HCT116 (cell line): ENCODE measurements at regions not wholly inside any gene's neighbourhood (a gene's known extent, or its start where the extent isn't known, plus 50 kb on each side); places are given as distances from the start of the nearest gene placed in this dataset.

Experiments
- ATAC-seq: fragments of 200-7000 bp; cut with Tn5 transposase; 2 replicates; pipeline ENCODE4 v1.9.1; 2020; ENCODE audit warnings: mild to moderate bottlenecking, moderate library complexity
- BruUV-seq: library from RNA; stranded (reverse); fragments of 400-500 nt; replicated peaks from 2 replicates; lab custom pipeline; 2021; lab: Mats Ljungman, UMichigan
- CTCF ChIA-PET: fragments of 300-600 bp; sonication (Branson Sonifier 250); formaldehyde crosslinking; loops from one replicate; lab custom pipeline; 2021; ENCODE audit warnings: antibody characterized with exemption; lab: Charles Lee
- POLR2A ChIA-PET: fragments of 300-600, 350-600 bp; sonication (Branson Sonifier 250); formaldehyde crosslinking; loops from one replicate; lab custom pipeline; 2021; ENCODE audit warnings: antibody characterized with exemption; lab: Charles Lee
- RAD21 ChIA-PET, 2 experiments: fragments of 300-600 bp; sonication (Branson Sonifier 250); formaldehyde crosslinking; loops; one replicate each; lab custom pipeline; 2023; ENCODE audit warnings: low total read pairs in 2 of 2; ENCODE audit not compliant: uncharacterized antibody in 2 of 2, unreplicated experiment in 2 of 2, low non-redundant PET in 1 of 2; lab: Charles Lee
- DNase-seq: peaks from one replicate; pipeline ENCODE4 v3.0.0-alpha.2; 2010; ENCODE audit warnings: low read depth, low spot score
- H2AFZ ChIP-seq: fragments of 200-600 bp; shearing (Covaris generic), sonication (generic); 2 replicates; pipeline ENCODE4 v1.6.1; 2017; ENCODE audit warnings: low read depth, mixed run types, mixed read lengths, antibody characterized with exemption, low read length; ENCODE audit not compliant: poor library complexity, severe bottlenecking
- H3K27ac ChIP-seq: 2 replicates; pipeline ENCODE4 v1.5.1; 2012; ENCODE audit warnings: low read depth, low read length
- H3K27me3 ChIP-seq: fragments of 200-600 bp; sonication (generic); 2 replicates; pipeline ENCODE4 v1.6.1; 2016; ENCODE audit warnings: mixed run types, low read length, mixed read lengths; ENCODE audit not compliant: insufficient read depth
- H3K36me3 ChIP-seq, 2 experiments: fragments of 200-500 bp in 1 of 2; fragments of 200-600 bp in 1 of 2; sonication (Bioruptor generic) in 1 of 2; sonication (generic) in 1 of 2; 2 replicates each; pipeline versions ENCODE4 v1.5.1 to v1.6.1; 2014 to 2016; ENCODE audit warnings: low read length in 2 of 2, inconsistent platforms in 1 of 2, mixed read lengths in 1 of 2, mixed run types in 1 of 2; ENCODE audit not compliant: insufficient read depth in 2 of 2, control insufficient read depth in 1 of 2
- H3K4me1 ChIP-seq, 2 experiments: fragments of 200-600 bp in 1 of 2; sonication (generic) in 1 of 2; 2 replicates each; pipeline versions ENCODE4 v1.5.1 to v1.6.1; 2012 to 2017; ENCODE audit warnings: low read length in 2 of 2, inconsistent platforms in 1 of 2, mild to moderate bottlenecking in 1 of 2, mixed read lengths in 1 of 2, mixed run types in 1 of 2, moderate library complexity in 1 of 2; ENCODE audit not compliant: insufficient read depth in 2 of 2, control insufficient read depth in 1 of 2
- H3K4me2 ChIP-seq: fragments of 200-600 bp; sonication (generic); 2 replicates; pipeline ENCODE4 v1.6.1; 2017; ENCODE audit warnings: mixed run types, low read length, mixed read lengths
- H3K4me3 ChIP-seq, 2 experiments: fragments of 200-600 bp in 1 of 2; sonication (generic) in 1 of 2; replicated peaks in 1 of 2; 2 replicates each; pipeline ENCODE4 v1.5.1; 2011 to 2016; ENCODE audit warnings: low read length in 2 of 2, control low read depth in 1 of 2, low read depth in 1 of 2, mild to moderate bottlenecking in 1 of 2, mixed read lengths in 1 of 2, mixed run types in 1 of 2
- H3K79me2 ChIP-seq: fragments of 200-600 bp; sonication (generic); 2 replicates; pipeline ENCODE4 v1.6.1; 2017; ENCODE audit warnings: mild to moderate bottlenecking, mixed run types, low read length, moderate library complexity, mixed read lengths; ENCODE audit not compliant: insufficient read depth
- H3K9ac ChIP-seq: fragments of 200-600 bp; sonication (generic); 2 replicates; pipeline ENCODE4 v1.6.1; 2016; ENCODE audit warnings: low read length, mixed read lengths
- H3K9me2 ChIP-seq: fragments of 200-600 bp; sonication (generic), shearing (Covaris generic); 2 replicates; pipeline ENCODE4 v1.6.1; 2017; ENCODE audit warnings: mixed run types, mild to moderate bottlenecking, moderate library complexity; ENCODE audit not compliant: insufficient read depth
- H3K9me3 ChIP-seq, 2 experiments: fragments of 200-500 bp in 1 of 2; fragments of 200-600 bp in 1 of 2; sonication (Bioruptor generic) in 1 of 2; sonication (generic) in 1 of 2; 2 replicates each; pipeline ENCODE4 v1.6.1; 2014 to 2017; ENCODE audit warnings: low read length in 2 of 2, mixed read lengths in 2 of 2, inconsistent platforms in 1 of 2, low read depth in 1 of 2, mild to moderate bottlenecking in 1 of 2, mixed run types in 1 of 2, moderate library complexity in 1 of 2; ENCODE audit not compliant: control insufficient read depth in 1 of 2, insufficient read depth in 1 of 2
- H4K20me1 ChIP-seq: fragments of 200-600 bp; sonication (generic), shearing (Covaris generic); 2 replicates; pipeline ENCODE4 v1.6.1; 2017; ENCODE audit warnings: mixed run types, mild to moderate bottlenecking, moderate library complexity; ENCODE audit not compliant: insufficient read depth
- CBX3 ChIP-seq: IDR thresholded peaks from 2 replicates; pipeline ENCODE4 v1.6.1; 2012; ENCODE audit warnings: low read depth
- CTCF ChIP-seq, 3 experiments: fragments of 200-600 bp in 1 of 3; sonication (generic) in 1 of 3; IDR thresholded peaks in 2 of 3; conservative IDR thresholded peaks in 1 of 3; 2 replicates each; pipeline ENCODE4 v1.5.1; 2012 to 2017; ENCODE audit warnings: low read depth in 2 of 3, low read length in 2 of 3, antibody characterized with exemption in 1 of 3, borderline replicate concordance in 1 of 3, control low read depth in 1 of 3, mild to moderate bottlenecking in 1 of 3, mixed read lengths in 1 of 3, mixed run types in 1 of 3, moderate library complexity in 1 of 3; ENCODE audit not compliant: insufficient read depth in 1 of 3
- FOSL1 ChIP-seq: IDR thresholded peaks from 2 replicates; pipeline ENCODE4 v1.6.1; 2012; ENCODE audit warnings: low read depth
- JUND ChIP-seq: IDR thresholded peaks from 2 replicates; pipeline ENCODE4 v1.6.1; 2012
- POLR2AphosphoS5 ChIP-seq: IDR thresholded peaks from 2 replicates; pipeline ENCODE4 v1.6.1; 2011; ENCODE audit warnings: mild to moderate bottlenecking, low read depth, low read length, moderate library complexity
- RAD21 ChIP-seq: IDR thresholded peaks from 2 replicates; pipeline ENCODE4 v1.6.1; 2012; ENCODE audit warnings: low read depth, mild to moderate bottlenecking
- SP1 ChIP-seq: IDR thresholded peaks from 2 replicates; pipeline ENCODE4 v1.6.1; 2012; ENCODE audit warnings: low read depth
- SRF ChIP-seq: IDR thresholded peaks from 2 replicates; pipeline ENCODE4 v1.6.1; 2012; ENCODE audit warnings: low read depth
- TCF7L2 ChIP-seq: IDR thresholded peaks from 2 replicates; pipeline ENCODE4 v1.7.0; 2011; ENCODE audit warnings: borderline replicate concordance, inconsistent platforms; ENCODE audit not compliant: insufficient read depth, insufficient read length; ENCODE audit errors: extremely low read depth
- intact Hi-C: fragments of 100-400 bp; cut with micrococcal nuclease; formaldehyde crosslinking; loops from 2 replicates; pipeline ENCODE4 v1.10.0; 2022

GRCh38 chr3:167100200-167100599 lies 279.9 kb downstream of the ZBBX start:
- DNase-seq (no peak), ATAC-seq (no peak)
- CTCF ChIA-PET = no interaction called here
- Histone ChIP-seq H3K9me3 (no peaks in the 10 kb centered on the region), H3K79me2 (no peaks in the 10 kb centered on the region), H3K27me3 (no peaks in the 10 kb centered on the region), H4K20me1 (no peaks in the 10 kb centered on the region), H3K9ac (no peak overlapping the region), H3K4me3 (no peak overlapping the region), H3K9me2 (no peaks in the 10 kb centered on the region), H3K4me2 (no peak overlapping the region), H3K36me3 (no peaks in the 10 kb centered on the region), H3K4me1 (no peaks in the 10 kb centered on the region), H3K27ac (no peak overlapping the region), H2AFZ (no peak overlapping the region)
- TF ChIP-seq CBX3 (no peak), SP1 (no peak), POLR2AphosphoS5 (no peak), SRF (no peak), CTCF (IDR thresholded peaks at IDR 0.05 in 2 of 3, conservative IDR thresholded peaks at IDR 0.05 in 1 of 3; ENCODE audit: borderline replicate concordance in 1 of 3, insufficient read depth in 1 of 3, low read depth in 2 of 3, low read length in 2 of 3) (no peak), JUND (no peak), TCF7L2 (no peak)
- intact Hi-C loops = no loop called here
- RAD21 ChIA-PET = no interaction called here
- BruUV-seq = no TSS peak
- POLR2A ChIA-PET = no interaction called here

GRCh38 chr3:167095976-167096375 lies 284.1 kb downstream of the ZBBX start:
- Histone ChIP-seq H3K79me2 (no peaks in the 10 kb centered on the region), H3K4me2 (no peak overlapping the region), H3K4me1 (no peaks in the 10 kb centered on the region), H3K9me2 (no peaks in the 10 kb centered on the region), H4K20me1 (no peaks in the 10 kb centered on the region), H3K4me3 (no peak overlapping the region), H3K9ac (no peak overlapping the region), H3K36me3 (no peaks in the 10 kb centered on the region), H3K27me3 (no peaks in the 10 kb centered on the region), H3K27ac (no peak overlapping the region), H2AFZ (no peak overlapping the region), H3K9me3 (no peaks in the 10 kb centered on the region)
- TF ChIP-seq RAD21 = no peak
- no peak for TF ChIP-seq FOSL1
- TF ChIP-seq SRF = no peak
- RAD21 ChIA-PET = no interaction called here
- DNase-seq = no peak
- intact Hi-C loops = no loop called here
- CTCF ChIA-PET = no interaction called here
- no peak for ATAC-seq
- POLR2A ChIA-PET = no interaction called here
- BruUV-seq = no TSS peak
